ENCODE measurements at regions not wholly inside any gene's neighbourhood (a gene's known extent, or its start where the extent isn't known, plus 50 kb on each side); places are given as distances from the start of the nearest gene placed in this dataset.
A peak's percentile ranks its signal among the peaks of the same experiment; 100 is the strongest.
"Not testable (repeated sequence)": the region's sequence is repeated elsewhere in the genome, so short reads cannot be mapped to it uniquely, and the experiment has no call there.

DNA sequence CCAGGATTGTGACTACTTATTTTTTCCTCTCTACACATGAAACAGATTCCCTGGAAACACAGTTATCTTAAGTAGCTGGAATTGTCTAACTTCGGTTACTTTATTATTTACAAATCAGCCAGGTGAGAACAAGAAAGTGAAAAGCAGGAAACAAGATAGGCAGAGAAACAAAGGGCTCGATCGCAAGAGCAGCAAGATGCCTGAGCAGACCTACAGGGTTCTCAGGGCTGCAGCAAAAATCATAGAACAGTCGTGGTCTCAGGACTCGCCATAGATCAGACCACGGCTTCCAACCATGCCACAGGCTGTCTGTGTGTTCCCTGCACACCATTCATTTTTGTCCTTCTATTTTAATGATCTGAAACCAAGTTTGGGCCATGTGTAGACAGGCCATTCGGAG is 186.2 kb upstream of the NOTCH2NLA start:
- intact Hi-C loops (cut with DNase I, micrococcal nuclease); H3K9me3 ChIP-seq; H3K4me1 ChIP-seq (ENCODE audit: low read depth); H3K4me3 ChIP-seq; H3K36me3 ChIP-seq (ENCODE audit: low read depth); ATAC-seq; DNase-seq: not testable (repeated sequence)

DNA sequence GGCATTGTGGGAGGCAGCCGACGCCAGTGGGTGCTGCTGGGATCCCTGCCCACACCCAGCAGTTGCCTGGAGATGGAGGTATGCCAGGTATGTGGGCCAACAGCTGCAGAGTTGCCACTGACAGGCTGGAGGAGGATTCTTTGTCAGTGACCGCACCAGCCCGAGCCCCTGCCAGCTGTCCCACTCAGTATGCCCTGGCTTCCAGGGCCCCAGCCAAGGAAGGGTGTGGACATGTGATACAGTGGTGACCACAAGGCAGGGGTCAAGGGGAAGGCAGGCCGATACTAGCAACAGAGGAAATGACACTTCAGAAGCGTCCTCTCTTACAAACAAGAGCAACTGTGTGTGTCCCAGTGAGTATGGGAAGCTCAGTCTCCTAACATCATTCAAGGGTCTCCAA is 185.1 kb upstream of the NOTCH2NLA start:
- DNase-seq, result peak in 2 of 3 donors; percentile 14 to 40
- ATAC-seq; H3K4me3 ChIP-seq; H3K36me3 ChIP-seq (ENCODE audit: low read depth); H3K4me1 ChIP-seq (ENCODE audit: low read depth); intact Hi-C loops (cut with DNase I, micrococcal nuclease); H3K9me3 ChIP-seq: not testable (repeated sequence)

- H3K4me1 ChIP-seq (ENCODE audit: low read depth); intact Hi-C loops (cut with DNase I, micrococcal nuclease); H3K36me3 ChIP-seq (ENCODE audit: low read depth); ATAC-seq; H3K4me3 ChIP-seq; H3K9me3 ChIP-seq: not testable (repeated sequence)
- peak in 1 of 3 donors; percentile 28 for DNase-seq
These were observed 183.1 kb upstream of the NOTCH2NLA start for GRCh38 chr1:146411923-146412322.

DNA sequence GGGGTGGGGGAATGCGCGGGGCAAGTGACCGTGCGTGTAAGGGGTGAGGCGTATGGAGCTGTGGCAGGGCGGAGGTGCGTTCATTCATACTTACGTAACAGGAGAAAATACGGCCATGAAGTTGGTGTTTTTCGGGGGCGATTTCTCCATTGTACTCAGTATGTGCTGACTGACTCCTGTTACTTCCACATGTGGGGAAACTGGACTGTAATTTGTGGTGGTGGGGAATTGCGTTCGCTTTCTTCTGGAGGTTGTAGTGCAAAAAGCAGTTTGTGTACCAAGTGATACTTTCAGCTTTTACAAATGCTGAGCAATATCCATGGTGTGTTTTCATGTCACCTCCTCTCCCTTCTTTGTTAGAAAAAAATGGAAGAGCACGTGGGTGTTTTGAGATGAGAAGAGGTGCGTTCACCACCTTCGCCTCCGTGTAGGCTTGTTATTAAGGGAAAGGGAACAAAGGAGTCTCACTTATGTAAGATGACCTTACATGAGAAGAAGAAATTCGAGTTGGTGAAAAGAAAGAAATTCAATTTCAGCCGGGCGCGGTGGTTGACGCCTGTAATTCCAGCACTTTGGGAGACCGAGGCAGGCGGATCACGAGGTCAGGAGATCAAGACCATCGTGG is 181.1 kb upstream of the NOTCH2NLA start:
- intact Hi-C loops (cut with DNase I, micrococcal nuclease), result not testable (repeated sequence)

DNA sequence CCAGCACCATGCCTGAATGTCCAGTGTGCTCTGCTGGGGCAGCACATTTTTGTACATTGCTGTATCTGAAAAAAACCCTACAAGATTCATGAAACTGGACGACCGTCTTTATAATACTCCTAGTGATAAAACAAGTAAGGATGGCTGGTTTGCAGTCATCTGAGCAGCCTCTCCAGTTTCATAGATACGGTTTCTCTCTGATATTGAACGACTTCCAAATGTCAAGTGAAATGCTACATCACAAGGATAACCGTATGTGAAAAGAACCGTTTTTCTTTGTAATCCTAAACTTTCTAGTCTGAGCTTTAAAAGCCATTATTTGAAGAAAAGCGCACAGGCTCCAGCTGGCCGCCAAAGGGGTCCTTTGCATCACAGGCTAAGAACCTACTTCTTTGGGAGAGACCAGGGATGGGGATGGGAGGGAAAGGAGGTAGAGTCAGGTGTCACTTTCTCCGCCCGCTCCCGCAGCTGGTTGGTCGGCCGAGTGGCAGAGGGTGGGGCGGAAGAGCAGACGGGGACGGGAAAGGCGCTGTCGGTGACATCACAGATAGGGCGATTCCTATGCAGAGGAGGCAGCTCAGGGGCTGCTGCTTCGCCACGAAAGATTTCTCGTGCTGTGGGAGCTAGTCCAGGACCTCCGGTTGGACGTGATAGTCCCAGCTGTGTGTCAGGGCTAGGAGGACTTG is 180.4 kb upstream of the NOTCH2NLA start:
- H3K4me3 ChIP-seq; intact Hi-C loops (cut with DNase I, micrococcal nuclease); H3K36me3 ChIP-seq (ENCODE audit: low read depth); H3K9me3 ChIP-seq; H3K4me1 ChIP-seq (ENCODE audit: low read depth): not testable (repeated sequence)
- ATAC-seq (peak; percentile 95), DNase-seq (peak in 2 of 3 donors; percentile 57 to 62)

More for the DNA sequence above, 181.1 kb upstream of the NOTCH2NLA start:
- H3K4me3 ChIP-seq; H3K9me3 ChIP-seq; H3K36me3 ChIP-seq (ENCODE audit: low read depth); H3K4me1 ChIP-seq (ENCODE audit: low read depth): not testable (repeated sequence)
- ATAC-seq (peak; percentile 96), DNase-seq (peak in 1 of 3 donors; percentile 26)

- intact Hi-C loops (cut with DNase I, micrococcal nuclease); DNase-seq; H3K9me3 ChIP-seq; H3K4me3 ChIP-seq; H3K4me1 ChIP-seq (ENCODE audit: low read depth); H3K36me3 ChIP-seq (ENCODE audit: low read depth): not testable (repeated sequence)
- TF ChIP-seq, protein P1, sequence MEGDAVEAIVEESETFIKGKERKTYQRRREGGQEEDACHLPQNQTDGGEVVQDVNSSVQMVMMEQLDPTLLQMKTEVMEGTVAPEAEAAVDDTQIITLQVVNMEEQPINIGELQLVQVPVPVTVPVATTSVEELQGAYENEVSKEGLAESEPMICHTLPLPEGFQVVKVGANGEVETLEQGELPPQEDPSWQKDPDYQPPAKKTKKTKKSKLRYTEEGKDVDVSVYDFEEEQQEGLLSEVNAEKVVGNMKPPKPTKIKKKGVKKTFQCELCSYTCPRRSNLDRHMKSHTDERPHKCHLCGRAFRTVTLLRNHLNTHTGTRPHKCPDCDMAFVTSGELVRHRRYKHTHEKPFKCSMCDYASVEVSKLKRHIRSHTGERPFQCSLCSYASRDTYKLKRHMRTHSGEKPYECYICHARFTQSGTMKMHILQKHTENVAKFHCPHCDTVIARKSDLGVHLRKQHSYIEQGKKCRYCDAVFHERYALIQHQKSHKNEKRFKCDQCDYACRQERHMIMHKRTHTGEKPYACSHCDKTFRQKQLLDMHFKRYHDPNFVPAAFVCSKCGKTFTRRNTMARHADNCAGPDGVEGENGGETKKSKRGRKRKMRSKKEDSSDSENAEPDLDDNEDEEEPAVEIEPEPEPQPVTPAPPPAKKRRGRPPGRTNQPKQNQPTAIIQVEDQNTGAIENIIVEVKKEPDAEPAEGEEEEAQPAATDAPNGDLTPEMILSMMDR (IDR thresholded peaks at IDR 0.05), result peak; percentile 35
- peak; percentile 73 for ATAC-seq
These were observed 172.5 kb upstream of the NOTCH2NLA start for GRCh38 chr1:146401281-146401825.

DNA sequence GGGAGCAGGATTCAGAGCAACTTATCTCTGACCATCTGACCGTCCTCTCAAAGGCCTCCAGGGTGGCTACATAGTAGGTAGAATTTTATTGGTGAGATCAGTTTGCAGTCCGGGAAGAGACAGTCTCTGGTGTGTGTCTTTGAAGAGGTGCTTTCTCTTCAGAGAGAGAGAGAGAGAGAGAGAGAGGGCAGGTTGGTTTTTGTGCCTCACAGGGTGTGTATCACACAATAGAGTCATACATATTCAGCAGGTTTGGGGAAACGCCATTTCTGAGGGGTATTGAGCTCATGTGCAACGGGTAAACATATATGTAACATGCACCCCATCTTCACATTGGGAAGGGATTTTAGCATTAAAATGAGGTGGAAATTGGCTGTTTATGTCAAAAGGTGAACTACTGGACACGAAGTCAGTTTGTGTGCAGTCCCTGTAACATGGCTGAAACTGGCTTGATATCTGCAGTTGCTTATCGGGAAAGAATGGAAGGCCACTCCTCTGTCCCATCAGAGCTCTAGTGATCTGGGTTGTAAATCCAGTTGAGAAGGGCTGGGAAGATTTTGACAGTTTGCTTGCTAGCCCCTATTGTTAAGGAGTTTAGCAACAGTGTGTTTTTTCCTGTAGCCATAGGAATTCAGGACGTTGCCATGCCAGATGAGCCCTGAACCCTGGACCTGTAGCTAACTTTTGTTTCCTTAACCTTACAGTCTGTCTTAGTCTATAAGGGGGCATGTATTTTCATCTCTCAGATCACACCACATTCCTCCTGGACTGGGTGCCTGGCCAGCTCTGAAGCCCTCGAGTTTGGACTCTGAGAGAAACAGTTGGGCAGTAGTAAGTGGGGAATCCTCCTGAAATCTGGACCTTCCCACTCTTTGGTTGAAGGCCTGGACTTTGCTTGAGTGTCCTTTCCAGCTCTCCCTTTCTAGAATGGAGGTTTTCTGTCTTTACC is 171.6 kb upstream of the NOTCH2NLA start:
- ATAC-seq; H3K36me3 ChIP-seq (ENCODE audit: low read depth); H3K9me3 ChIP-seq; intact Hi-C loops (cut with DNase I, micrococcal nuclease); H3K4me3 ChIP-seq; H3K4me1 ChIP-seq (ENCODE audit: low read depth); DNase-seq: not testable (repeated sequence)

DNA sequence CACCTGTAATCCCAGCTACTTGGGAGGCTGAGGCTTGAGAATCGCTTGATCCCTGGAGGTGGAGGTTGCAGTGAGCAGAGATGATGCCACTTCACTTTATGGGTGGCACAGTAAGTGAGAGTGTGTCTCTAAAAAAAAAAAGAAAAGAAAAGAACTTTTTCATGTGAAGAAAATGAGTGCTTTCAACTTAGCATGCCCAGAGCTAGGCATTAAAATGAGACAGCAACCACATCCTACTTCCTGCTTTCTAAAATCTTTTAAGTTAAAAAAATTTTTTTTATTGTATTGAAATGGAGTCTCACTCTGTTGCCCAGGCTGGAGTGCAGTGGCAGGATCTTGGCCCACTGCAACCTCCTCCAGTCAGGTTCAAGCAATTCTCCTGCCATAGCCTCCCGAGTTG is 170.4 kb upstream of the NOTCH2NLA start:
- DNase-seq; H3K4me3 ChIP-seq; H3K36me3 ChIP-seq (ENCODE audit: low read depth); H3K4me1 ChIP-seq (ENCODE audit: low read depth); H3K9me3 ChIP-seq; intact Hi-C loops (cut with DNase I, micrococcal nuclease): not testable (repeated sequence)
- ATAC-seq, result peak; percentile 24

DNA sequence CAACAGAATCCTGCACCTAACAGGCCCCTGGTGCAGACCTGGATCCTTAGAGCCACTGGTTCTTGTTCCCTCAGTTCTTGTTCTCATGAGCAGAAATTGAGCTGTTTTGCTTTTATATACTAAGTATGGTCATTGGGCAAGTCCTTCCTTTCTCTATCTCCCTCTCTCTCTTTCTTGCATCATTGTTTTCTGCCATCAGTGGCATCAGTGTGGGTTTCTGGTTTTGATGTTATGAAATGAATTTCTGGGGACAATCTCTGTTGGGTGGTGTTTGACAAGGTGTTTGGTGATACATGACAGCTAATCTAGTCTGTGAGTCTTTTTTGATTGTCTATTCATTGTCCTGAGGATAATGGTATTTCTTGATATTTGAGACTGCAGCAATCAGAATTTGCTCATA is 168.0 kb upstream of the NOTCH2NLA start:
- ATAC-seq; H3K36me3 ChIP-seq (ENCODE audit: low read depth); H3K9me3 ChIP-seq; H3K4me3 ChIP-seq; intact Hi-C loops (cut with DNase I, micrococcal nuclease); DNase-seq; H3K4me1 ChIP-seq (ENCODE audit: low read depth): not testable (repeated sequence)

GRCh38 chr1:146396242-146396641 is 167.4 kb upstream of the NOTCH2NLA start:
- ATAC-seq; DNase-seq; H3K36me3 ChIP-seq (ENCODE audit: low read depth); H3K4me3 ChIP-seq; H3K9me3 ChIP-seq; H3K4me1 ChIP-seq (ENCODE audit: low read depth); intact Hi-C loops (cut with DNase I, micrococcal nuclease): not testable (repeated sequence)

GRCh38 chr1:146393796-146394195 is 165.0 kb upstream of the NOTCH2NLA start:
- intact Hi-C loops (cut with DNase I, micrococcal nuclease); H3K36me3 ChIP-seq (ENCODE audit: low read depth); ATAC-seq; H3K4me1 ChIP-seq (ENCODE audit: low read depth); H3K9me3 ChIP-seq; DNase-seq; H3K4me3 ChIP-seq: not testable (repeated sequence)

DNA sequence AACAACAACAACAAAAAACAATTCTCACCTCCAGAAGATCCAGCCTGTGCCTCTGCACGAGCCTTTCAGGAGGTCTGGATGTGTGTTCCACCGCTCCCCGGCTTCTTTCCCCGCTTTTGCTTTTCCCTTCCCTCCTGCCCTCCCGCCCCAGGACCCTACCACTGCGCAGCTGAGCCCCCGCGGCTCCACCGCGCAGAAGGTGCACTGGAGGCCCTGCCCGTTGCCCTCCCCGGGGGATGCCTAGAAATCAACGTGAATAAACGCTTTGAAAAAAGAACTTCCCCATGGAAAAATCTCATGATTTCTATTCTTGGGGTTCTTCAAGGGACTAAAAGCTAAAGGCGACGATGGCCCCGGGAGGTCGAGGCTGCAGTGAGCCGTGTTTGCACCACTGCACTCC is 164.3 kb upstream of the NOTCH2NLA start:
- intact Hi-C loops (cut with DNase I, micrococcal nuclease); ATAC-seq; H3K4me1 ChIP-seq (ENCODE audit: low read depth); H3K9me3 ChIP-seq; H3K36me3 ChIP-seq (ENCODE audit: low read depth); H3K4me3 ChIP-seq; DNase-seq: not testable (repeated sequence)

GRCh38 chr1:146389178-146389577 is 160.4 kb upstream of the NOTCH2NLA start:
- ATAC-seq; H3K4me1 ChIP-seq (ENCODE audit: low read depth); H3K9me3 ChIP-seq; intact Hi-C loops (cut with DNase I, micrococcal nuclease); DNase-seq; H3K4me3 ChIP-seq; H3K36me3 ChIP-seq (ENCODE audit: low read depth): not testable (repeated sequence)
